Gastroesophageal sphincter (tissue), 4 donors: ENCODE measurements at regions not wholly inside any gene's neighbourhood (a gene's known extent, or its start where the extent isn't known, plus 50 kb on each side); places are given as distances from the start of the nearest gene placed in this dataset.
"Not testable (repeated sequence)": the region's sequence is repeated elsewhere in the genome, so short reads cannot be mapped to it uniquely, and the experiment has no call there.

Experiments used
- ATAC-seq: fragments of 150-250 bp; one replicate; pipeline ENCODE4 v1.9.1; 2016; ENCODE audit warnings: mild to moderate bottlenecking, moderate library complexity
- H3K27ac ChIP-seq, 4 donors: fragments of 200-600 bp; sonication (generic) in 3 of 4; 1 replicate in 3 of 4; 2 replicates in 1 of 4; pipeline ENCODE4 v1.5.1; 2016 to 2019
- H3K27me3 ChIP-seq: fragments of 200-600 bp; sonication (generic); one replicate; pipeline ENCODE4 v1.5.1; 2019
- H3K36me3 ChIP-seq, 2 donors: fragments of 200-600 bp; sonication (generic); one replicate each; pipeline ENCODE4 v1.5.1; 2019; ENCODE audit warnings: control low read depth in 1 of 2
- H3K4me1 ChIP-seq, 3 donors: fragments of 200-600 bp; sonication (generic); 1 replicate in 2 of 3; 2 replicates in 1 of 3; pipeline ENCODE4 v1.5.1; 2016 to 2019; ENCODE audit warnings: control low read depth in 2 of 3
- H3K4me3 ChIP-seq, 2 donors: fragments of 200-600 bp; sonication (generic); one replicate each; pipeline ENCODE4 v1.5.1; 2019; ENCODE audit warnings: mild to moderate bottlenecking in 1 of 2, moderate library complexity in 1 of 2
- H3K9me3 ChIP-seq, 3 donors: fragments of 200-600 bp; sonication (generic); one replicate each; pipeline ENCODE4 v1.5.1; 2017 to 2019; ENCODE audit warnings: control low read depth in 2 of 3
- CTCF ChIP-seq, 4 experiments: fragments of 200-600 bp in 2 of 4; fragments of 450-650 bp in 2 of 4; sonication (generic) in 1 of 4; IDR thresholded peaks; one replicate each; pipeline ENCODE4 v1.5.1; 2017 to 2019; ENCODE audit warnings: antibody characterized with exemption in 4 of 4, mild to moderate bottlenecking in 2 of 4, moderate library complexity in 2 of 4
- EP300 ChIP-seq: sonication (generic); formaldehyde crosslinking; IDR thresholded peaks from one replicate; pipeline ENCODE4 v1.6.1; 2017; ENCODE audit warnings: antibody characterized with exemption, mild to moderate bottlenecking
- POLR2A ChIP-seq, 2 donors: fragments of 450-650 bp; IDR thresholded peaks; one replicate each; pipeline ENCODE4 v1.6.1; 2017; ENCODE audit warnings: antibody characterized with exemption in 2 of 2, mild to moderate bottlenecking in 2 of 2, moderate library complexity in 1 of 2
- POLR2AphosphoS5 ChIP-seq: sonication (generic); formaldehyde crosslinking; IDR thresholded peaks from one replicate; pipeline ENCODE4 v1.6.1; 2017; ENCODE audit warnings: antibody characterized with exemption
- WGBS, 2 donors: methylation state at CpG; one replicate each; pipeline ENCODE4 v1.1.5; 2018; ENCODE audit warnings: low coverage in 1 of 2; 5-methylcytosine and 5-hydroxymethylcytosine counted together

- Histone ChIP-seq H3K27me3 (no peaks in the 10 kb centered on the region), H3K4me1 (no peaks in the 10 kb centered on the region), H3K36me3 (no peaks in the 10 kb centered on the region), H3K27ac (no peak overlapping the region), H3K4me3 (no peak overlapping the region), H3K9me3 (no peaks in the 10 kb centered on the region)
- WGBS, 2 donors: 50 to 60% methylated on average over 2 of the region's 2 CpGs
- TF ChIP-seq POLR2A (IDR thresholded peaks at IDR 0.05) (no peak), CTCF (IDR thresholded peaks at IDR 0.05) (no peak), EP300 (no peak), POLR2AphosphoS5 (no peak)
- no peak for ATAC-seq
These were observed 66.7 kb upstream of the SMARCAD1 start for GRCh38 chr4:94141001-94141400.

GRCh38 chr4:94148052-94148451, 59.6 kb upstream of the SMARCAD1 start:
- H3K4me3 ChIP-seq, H3K27ac ChIP-seq, ATAC-seq, H3K36me3 ChIP-seq, H3K27me3 ChIP-seq, H3K9me3 ChIP-seq, H3K4me1 ChIP-seq: not testable (repeated sequence)
- no CpG with 5 or more reads among the region's 9 CpGs for WGBS, 2 donors

- TF ChIP-seq CTCF (IDR thresholded peaks at IDR 0.05) (no peak), EP300 (no peak), POLR2AphosphoS5 (no peak)
- Histone ChIP-seq H3K4me3 (no peak overlapping the region), H3K9me3 (peaks cover 0 to 11% (median 0%) of the 10 kb centered on the region in 3 donors), H3K4me1 (no peaks in the 10 kb centered on the region), H3K27ac (no peak overlapping the region), H3K36me3 (no peaks in the 10 kb centered on the region), H3K27me3 (no peaks in the 10 kb centered on the region)
- ATAC-seq: no peak
These were observed 55.2 kb upstream of the SMARCAD1 start for GRCh38 chr4:94152466-94152865.

GRCh38 chr4:94155404-94155803, 52.3 kb upstream of the SMARCAD1 start:
- peaks cover 0 to 11% (median 0%) of the 10 kb centered on the region in 3 donors for H3K9me3 ChIP-seq
- H3K36me3 ChIP-seq: not testable (repeated sequence)

GRCh38 chr4:94156826-94157225, 50.8 kb upstream of the SMARCAD1 start:
- no peak overlapping the region for H3K4me3 ChIP-seq
- peaks cover 0 to 11% (median 0%) of the 10 kb centered on the region in 3 donors for H3K9me3 ChIP-seq
- no peaks in the 10 kb centered on the region for H3K36me3 ChIP-seq
- ATAC-seq: no peak
- no peaks in the 10 kb centered on the region for H3K27me3 ChIP-seq
- H3K4me1 ChIP-seq: no peaks in the 10 kb centered on the region
- H3K27ac ChIP-seq: no peak overlapping the region
- no peak for TF ChIP-seq POLR2A (IDR thresholded peaks at IDR 0.05)
- TF ChIP-seq CTCF (IDR thresholded peaks at IDR 0.05): no peak
- no peak for TF ChIP-seq POLR2AphosphoS5
- TF ChIP-seq EP300: no peak
- 78 to 82% methylated on average over 2 to 5 of the region's 5 CpGs for WGBS, 2 donors

More at GRCh38 chr4:94155404-94155803, 52.3 kb upstream of the SMARCAD1 start:
- not testable (repeated sequence) for H3K27me3 ChIP-seq, ATAC-seq, H3K27ac ChIP-seq, H3K4me3 ChIP-seq, H3K4me1 ChIP-seq
- no CpG with 5 or more reads among the region's 2 CpGs for WGBS, 2 donors
